ENCODE measurements at regions not wholly inside any gene's neighbourhood (a gene's known extent, or its start where the extent isn't known, plus 50 kb on each side); places are given as distances from the start of the nearest gene placed in this dataset.

GRCh38 chr11:79570104-79570503 is 129.3 kb upstream of the TENM4 start:
- TF ChIP-seq POLR2A (IDR thresholded peaks at IDR 0.05) (no peak), CTCF (IDR thresholded peaks at IDR 0.05) (no peak)
